Activated CD8-positive, alpha-beta T cell treated with anti-CD3 and anti-CD28 coated beads, Interleukin-2, amount 10 ng/mL, durations not matched to agents 7 days and 5 days (primary cell): ENCODE measurements at regions not wholly inside any gene's neighbourhood (a gene's known extent, or its start where the extent isn't known, plus 50 kb on each side); places are given as distances from the start of the nearest gene placed in this dataset.
"Not testable (repeated sequence)": the region's sequence is repeated elsewhere in the genome, so short reads cannot be mapped to it uniquely, and the experiment has no call there.

ENCODE experiments used
- ATAC-seq: fragments of 150-1000 bp; cut with Tn5 transposase; one replicate; pipeline ENCODE4 v1.10.0; 2021; ENCODE audit warnings: moderate library complexity
- CTCF ChIA-PET: fragments of 350-600 bp; sonication (Branson Sonifier 250); formaldehyde crosslinking; loops from one replicate; lab custom pipeline; 2021; ENCODE audit warnings: antibody characterized with exemption; lab: Charles Lee
- POLR2A ChIA-PET: fragments of 350-600 bp; sonication (Branson Sonifier 250); formaldehyde crosslinking; loops from one replicate; lab custom pipeline; 2021; ENCODE audit warnings: antibody characterized with exemption; lab: Charles Lee
- DNase-seq: peaks from one replicate; pipeline ENCODE4 v3.0.0-alpha.2; 2020
- H3K27ac Mint-ChIP-seq: one replicate; pipeline ENCODE4 v1.8.0; 2021; ENCODE audit warnings: mild to moderate bottlenecking, mixed read lengths
- H3K27me3 Mint-ChIP-seq: one replicate; pipeline ENCODE4 v1.8.0; 2021; ENCODE audit warnings: low read depth, mixed read lengths
- H3K36me3 Mint-ChIP-seq: one replicate; pipeline ENCODE4 v1.8.0; 2021; ENCODE audit warnings: low read depth, mixed read lengths
- H3K4me1 Mint-ChIP-seq: one replicate; pipeline ENCODE4 v1.8.0; 2021; ENCODE audit warnings: low read depth, mixed read lengths
- H3K4me3 Mint-ChIP-seq: one replicate; pipeline ENCODE4 v1.8.0; 2021; ENCODE audit warnings: mild to moderate bottlenecking, mixed read lengths
- H3K9me3 Mint-ChIP-seq: one replicate; pipeline ENCODE4 v1.8.0; 2022; ENCODE audit warnings: mixed read lengths; ENCODE audit not compliant: insufficient read depth

- ChIA-PET CTCF (interaction anchor here (1.0 kb wide), 1 partner anchor 13 kb away, joined by 3 read pairs; no protein-coding TSS in a partner anchor), POLR2A (no interaction called here)
- H3K27me3 Mint-ChIP-seq: no peaks in the 10 kb centered on the region
- DNase-seq (no peak), ATAC-seq (no peak)
- H3K36me3 Mint-ChIP-seq: peaks cover 22% of the 10 kb centered on the region
- H3K27ac Mint-ChIP-seq: no peak overlapping the region
- H3K4me3 Mint-ChIP-seq: no peak overlapping the region
- H3K4me1 Mint-ChIP-seq: peaks cover 12% of the 10 kb centered on the region
- H3K9me3 Mint-ChIP-seq: peaks cover 21% of the 10 kb centered on the region
These were observed 101.6 kb upstream of the SP4 start for GRCh38 chr7:21326241-21326640.

GRCh38 chr7:21326921-21327320 is 101.0 kb upstream of the SP4 start:
- no peak for DNase-seq
- ATAC-seq: no peak
- ChIA-PET POLR2A (no interaction called here), CTCF (no interaction called here)
- Mint-ChIP-seq H3K4me1 (peaks cover 12% of the 10 kb centered on the region), H3K27ac (no peak overlapping the region), H3K9me3 (peaks cover 22% of the 10 kb centered on the region), H3K36me3 (peaks cover 22% of the 10 kb centered on the region), H3K27me3 (no peaks in the 10 kb centered on the region), H3K4me3 (no peak overlapping the region)

- no peaks in the 10 kb centered on the region for H3K27me3 Mint-ChIP-seq
- H3K36me3 Mint-ChIP-seq: peaks cover 22% of the 10 kb centered on the region
- CTCF ChIA-PET: no interaction called here
- POLR2A ChIA-PET: no interaction called here
- ATAC-seq (no peak), DNase-seq (no peak)
- H3K4me1 Mint-ChIP-seq: peaks cover 12% of the 10 kb centered on the region
- no peak overlapping the region for H3K27ac Mint-ChIP-seq
- H3K9me3 Mint-ChIP-seq: peaks cover 28% of the 10 kb centered on the region
- H3K4me3 Mint-ChIP-seq: no peak overlapping the region
These were observed 100.2 kb upstream of the SP4 start for GRCh38 chr7:21327422-21328409.

- Mint-ChIP-seq H3K4me1 (peaks cover 12% of the 10 kb centered on the region), H3K27me3 (no peaks in the 10 kb centered on the region), H3K4me3 (no peak overlapping the region), H3K9me3 (peaks cover 30% of the 10 kb centered on the region), H3K36me3 (peaks cover 24% of the 10 kb centered on the region), H3K27ac (no peak overlapping the region)
- ChIA-PET CTCF (no interaction called here), POLR2A (no interaction called here)
- DNase-seq: no peak
- no peak for ATAC-seq
These were observed 97.3 kb upstream of the SP4 start for GRCh38 chr7:21330462-21331178.

- no peak overlapping the region for H3K4me3 Mint-ChIP-seq
- peaks cover 36% of the 10 kb centered on the region for H3K4me1 Mint-ChIP-seq
- no peak for DNase-seq
- H3K9me3 Mint-ChIP-seq: peaks cover 24% of the 10 kb centered on the region
- no peak overlapping the region for H3K27ac Mint-ChIP-seq
- H3K36me3 Mint-ChIP-seq: peaks cover 37% of the 10 kb centered on the region
- ChIA-PET CTCF (no interaction called here), POLR2A (no interaction called here)
- no peaks in the 10 kb centered on the region for H3K27me3 Mint-ChIP-seq
- ATAC-seq: no peak
These were observed 93.0 kb upstream of the SP4 start for GRCh38 chr7:21334906-21335305.

- DNase-seq (no peak), ATAC-seq (no peak)
- Mint-ChIP-seq H3K4me1 (peaks cover 49% of the 10 kb centered on the region), H3K9me3 (peaks cover 20% of the 10 kb centered on the region), H3K4me3 (no peak overlapping the region), H3K27ac (no peak overlapping the region), H3K36me3 (peaks cover 55% of the 10 kb centered on the region), H3K27me3 (no peaks in the 10 kb centered on the region)
- ChIA-PET POLR2A (interaction anchor here (1.7 kb wide), 1 partner anchor 16 kb away, joined by 6 read pairs; no protein-coding TSS in a partner anchor), CTCF (interaction anchor here (0.7 to 3.3 kb wide), 3 partner anchors 16 to 111 kb away, joined by 3 to 16 read pairs (median 4); no protein-coding TSS in a partner anchor)
These were observed 91.1 kb upstream of the SP4 start for GRCh38 chr7:21336743-21337142.

- ChIA-PET CTCF (interaction anchor here (0.8 to 3.3 kb wide), 11 partner anchors 9 to 89 kb away, joined by 3 to 16 read pairs (median 3); partner anchors contain the start of gene SP4), POLR2A (interaction anchor here (0.6 to 1.3 kb wide), 5 partner anchors 10 to 89 kb away, joined by 3 to 14 read pairs (median 6); partner anchors contain the start of gene SP4)
- H3K27me3 Mint-ChIP-seq: no peaks in the 10 kb centered on the region
- peaks cover 21% of the 10 kb centered on the region for H3K9me3 Mint-ChIP-seq
- peaks cover 62% of the 10 kb centered on the region for H3K4me1 Mint-ChIP-seq
- DNase-seq (peak; percentile 83), ATAC-seq (peak; percentile 98)
- H3K4me3 Mint-ChIP-seq: peak overlapping the region; percentile 19
- peaks cover 70% of the 10 kb centered on the region for H3K36me3 Mint-ChIP-seq
- H3K27ac Mint-ChIP-seq: peak overlapping the region; percentile 92
These were observed 89.1 kb upstream of the SP4 start for GRCh38 chr7:21338728-21339164.

GRCh38 chr7:21344900-21345299 is 83.0 kb upstream of the SP4 start:
- POLR2A ChIA-PET, H3K4me3 Mint-ChIP-seq, ATAC-seq, DNase-seq, H3K27ac Mint-ChIP-seq, H3K27me3 Mint-ChIP-seq, CTCF ChIA-PET: not testable (repeated sequence)
- Mint-ChIP-seq H3K4me1 (peaks cover 46% of the 10 kb centered on the region), H3K36me3 (peaks cover 47% of the 10 kb centered on the region), H3K9me3 (peaks cover 24% of the 10 kb centered on the region)

- POLR2A ChIA-PET: no interaction called here
- Mint-ChIP-seq H3K27ac (no peak overlapping the region), H3K4me3 (no peak overlapping the region), H3K27me3 (no peaks in the 10 kb centered on the region), H3K4me1 (peaks cover 41% of the 10 kb centered on the region), H3K9me3 (peaks cover 24% of the 10 kb centered on the region), H3K36me3 (peaks cover 44% of the 10 kb centered on the region)
- CTCF ChIA-PET: no interaction called here
- ATAC-seq: no peak
- DNase-seq: peak; percentile 13
These were observed 82.5 kb upstream of the SP4 start for GRCh38 chr7:21345361-21345760.

- ChIA-PET POLR2A (no interaction called here), CTCF (no interaction called here)
- H3K27me3 Mint-ChIP-seq: no peaks in the 10 kb centered on the region
- H3K4me3 Mint-ChIP-seq: no peak overlapping the region
- H3K36me3 Mint-ChIP-seq: peaks cover 36% of the 10 kb centered on the region
- H3K4me1 Mint-ChIP-seq: peaks cover 40% of the 10 kb centered on the region
- H3K9me3 Mint-ChIP-seq: peaks cover 24% of the 10 kb centered on the region
- ATAC-seq (no peak), DNase-seq (peak; percentile 7)
- H3K27ac Mint-ChIP-seq: no peak overlapping the region
These were observed 81.6 kb upstream of the SP4 start for GRCh38 chr7:21346297-21346696.

GRCh38 chr7:21352540-21353387 is 75.1 kb upstream of the SP4 start:
- ATAC-seq: peak; percentile 86
- DNase-seq: peak; percentile 54

More at GRCh38 chr7:21352540-21353387, 75.1 kb upstream of the SP4 start:
- Mint-ChIP-seq H3K4me3 (peak overlapping the region; percentile 63), H3K36me3 (peaks cover 35% of the 10 kb centered on the region), H3K9me3 (peaks cover 14% of the 10 kb centered on the region), H3K27ac (peak overlapping the region; percentile 96), H3K27me3 (no peaks in the 10 kb centered on the region), H3K4me1 (peaks cover 70% of the 10 kb centered on the region)
- ChIA-PET POLR2A (interaction anchor here (0.7 to 4.7 kb wide), 5 partner anchors 14 to 94 kb away, joined by 3 to 51 read pairs (median 6); partner anchors contain the start of gene SP4), CTCF (interaction anchor here (0.6 to 1.8 kb wide), 12 partner anchors 13 to 99 kb away, joined by 3 to 16 read pairs (median 3); partner anchors contain the start of gene SP4)
